ENCODE measurements at regions not wholly inside any gene's neighbourhood (a gene's known extent, or its start where the extent isn't known, plus 50 kb on each side); places are given as distances from the start of the nearest gene placed in this dataset.
"Not testable (repeated sequence)": the region's sequence is repeated elsewhere in the genome, so short reads cannot be mapped to it uniquely, and the experiment has no call there.

GRCh38 chr4:62548108-62548524 is 1348.0 kb downstream of the ADGRL3 start:
- DNase-seq (ENCODE audit: low read depth): no peak

- DNase-seq (ENCODE audit: low read depth): no peak
These were observed 1344.3 kb downstream of the ADGRL3 start for GRCh38 chr4:62544428-62544827.

GRCh38 chr4:62543002-62543401 is 1342.9 kb downstream of the ADGRL3 start:
- no peak for DNase-seq (ENCODE audit: low read depth)

- DNase-seq (ENCODE audit: low read depth): no peak
These were observed 1333.4 kb downstream of the ADGRL3 start for GRCh38 chr4:62533573-62533972.

GRCh38 chr4:62531731-62532130 is 1331.6 kb downstream of the ADGRL3 start:
- DNase-seq (ENCODE audit: low read depth): no peak

GRCh38 chr4:62531264-62531663 is 1331.1 kb downstream of the ADGRL3 start:
- DNase-seq (ENCODE audit: low read depth): no peak

GRCh38 chr4:62528874-62529273 is 1328.7 kb downstream of the ADGRL3 start:
- no peak for DNase-seq (ENCODE audit: low read depth)

- DNase-seq (ENCODE audit: low read depth): no peak
These were observed 1326.5 kb downstream of the ADGRL3 start for GRCh38 chr4:62526671-62527070.

GRCh38 chr4:62523256-62523655 is 1323.1 kb downstream of the ADGRL3 start:
- DNase-seq (ENCODE audit: low read depth): no peak

GRCh38 chr4:62522273-62522672 is 1322.1 kb downstream of the ADGRL3 start:
- DNase-seq (ENCODE audit: low read depth): no peak

- DNase-seq (ENCODE audit: low read depth): no peak
These were observed 1317.6 kb downstream of the ADGRL3 start for GRCh38 chr4:62517716-62518115.

GRCh38 chr4:62513306-62513705 is 1313.2 kb downstream of the ADGRL3 start:
- DNase-seq (ENCODE audit: low read depth): no peak

GRCh38 chr4:62512271-62512670 is 1312.1 kb downstream of the ADGRL3 start:
- no peak for DNase-seq (ENCODE audit: low read depth)

GRCh38 chr4:62510228-62510627 is 1310.1 kb downstream of the ADGRL3 start:
- DNase-seq (ENCODE audit: low read depth): no peak

- DNase-seq (ENCODE audit: low read depth): no peak
These were observed 1300.2 kb downstream of the ADGRL3 start for GRCh38 chr4:62500296-62500695.

- DNase-seq (ENCODE audit: low read depth): no peak
These were observed 1294.9 kb downstream of the ADGRL3 start for GRCh38 chr4:62495032-62495431.

GRCh38 chr4:62491756-62492155 is 1291.6 kb downstream of the ADGRL3 start:
- not testable (repeated sequence) for DNase-seq (ENCODE audit: low read depth)

- no peak for DNase-seq (ENCODE audit: low read depth)
These were observed 1290.5 kb downstream of the ADGRL3 start for GRCh38 chr4:62490635-62491034.

- DNase-seq (ENCODE audit: low read depth): no peak
These were observed 1286.9 kb downstream of the ADGRL3 start for GRCh38 chr4:62487016-62487415.

GRCh38 chr4:62484357-62484756 is 1284.2 kb downstream of the ADGRL3 start:
- no peak for DNase-seq (ENCODE audit: low read depth)

GRCh38 chr4:62482355-62482754 is 1282.2 kb downstream of the ADGRL3 start:
- no peak for DNase-seq (ENCODE audit: low read depth)

- DNase-seq (ENCODE audit: low read depth): no peak
These were observed 1275.5 kb downstream of the ADGRL3 start for GRCh38 chr4:62475596-62475995.

GRCh38 chr4:62474802-62475201 is 1274.7 kb downstream of the ADGRL3 start:
- no peak for DNase-seq (ENCODE audit: low read depth)

- DNase-seq (ENCODE audit: low read depth): no peak
These were observed 1270.9 kb downstream of the ADGRL3 start for GRCh38 chr4:62471021-62471420.
